Activated CD4-positive, alpha-beta T cell treated with anti-CD3 and anti-CD28 coated beads, Interleukin-2, amount 10 ng/mL, durations not matched to agents 7 days and 5 days (primary cell): ENCODE measurements at regions not wholly inside any gene's neighbourhood (a gene's known extent, or its start where the extent isn't known, plus 50 kb on each side); places are given as distances from the start of the nearest gene placed in this dataset.
A peak's percentile ranks its signal among the peaks of the same experiment; 100 is the strongest.

Experiments
- CTCF ChIA-PET: fragments of 350-600 bp; sonication (Branson Sonifier 250); formaldehyde crosslinking; loops from one replicate; lab custom pipeline; 2021; ENCODE audit warnings: antibody characterized with exemption; lab: Charles Lee
- POLR2A ChIA-PET: fragments of 350-600 bp; sonication (Branson Sonifier 250); formaldehyde crosslinking; loops from one replicate; lab custom pipeline; 2021; ENCODE audit warnings: antibody characterized with exemption; lab: Charles Lee
- DNase-seq: peaks from one replicate; pipeline ENCODE4 v3.0.0-alpha.2; 2020
- H3K27ac Mint-ChIP-seq: one replicate; pipeline ENCODE4 v1.8.0; 2021; ENCODE audit warnings: mild to moderate bottlenecking, moderate library complexity, mixed read lengths
- H3K27me3 Mint-ChIP-seq: one replicate; pipeline ENCODE4 v1.8.0; 2021; ENCODE audit warnings: mixed read lengths
- H3K36me3 Mint-ChIP-seq: one replicate; pipeline ENCODE4 v1.8.0; 2021; ENCODE audit warnings: low read depth, mixed read lengths
- H3K4me1 Mint-ChIP-seq: one replicate; pipeline ENCODE4 v1.8.0; 2021; ENCODE audit warnings: mixed read lengths
- H3K4me3 Mint-ChIP-seq: one replicate; pipeline ENCODE4 v1.8.0; 2021; ENCODE audit warnings: mild to moderate bottlenecking, moderate library complexity, mixed read lengths
- H3K9me3 Mint-ChIP-seq: one replicate; pipeline ENCODE4 v1.8.0; 2021; ENCODE audit warnings: mixed read lengths

- no peak for DNase-seq
- CTCF ChIA-PET: interaction anchor here (0.6 kb wide), 1 partner anchor 275 kb away, joined by 3 read pairs; no protein-coding TSS in a partner anchor
- Mint-ChIP-seq H3K9me3 (no peaks in the 10 kb centered on the region), H3K27ac (no peak overlapping the region), H3K27me3 (no peaks in the 10 kb centered on the region), H3K4me3 (no peak overlapping the region), H3K36me3 (no peaks in the 10 kb centered on the region), H3K4me1 (no peaks in the 10 kb centered on the region)
- POLR2A ChIA-PET: no interaction called here
These were observed 496.8 kb upstream of the SOX5 start for GRCh38 chr12:24446287-24446686.

DNA sequence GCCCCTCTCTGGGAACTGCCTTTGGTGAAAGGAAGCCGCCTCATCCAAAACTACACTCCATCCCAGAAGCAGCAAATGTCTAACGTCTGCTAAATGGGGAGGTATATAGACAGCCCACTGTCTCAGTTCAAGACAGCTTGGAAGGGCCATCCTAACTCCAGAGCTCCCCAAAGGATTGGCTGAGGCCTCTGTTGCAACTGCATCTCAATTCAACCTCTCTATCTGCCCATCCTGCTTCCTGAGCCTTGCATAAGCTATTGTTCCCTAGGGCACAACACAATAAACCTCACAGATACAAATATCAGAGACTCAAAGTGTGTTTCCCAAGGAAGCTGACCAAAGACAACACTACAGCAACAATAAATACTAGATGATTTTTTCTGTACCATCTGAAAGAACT, 495.2 kb upstream of the SOX5 start:
- Mint-ChIP-seq H3K36me3 (no peaks in the 10 kb centered on the region), H3K27ac (no peak overlapping the region), H3K4me1 (no peaks in the 10 kb centered on the region), H3K27me3 (no peaks in the 10 kb centered on the region), H3K9me3 (no peaks in the 10 kb centered on the region), H3K4me3 (no peak overlapping the region)
- no peak for DNase-seq
- ChIA-PET POLR2A (no interaction called here), CTCF (interaction anchor here (1.0 kb wide), 1 partner anchor 12 kb away, joined by 3 read pairs; no protein-coding TSS in a partner anchor)

- POLR2A ChIA-PET: no interaction called here
- H3K27me3 Mint-ChIP-seq: no peaks in the 10 kb centered on the region
- peaks cover 2% of the 10 kb centered on the region for H3K9me3 Mint-ChIP-seq
- no peaks in the 10 kb centered on the region for H3K36me3 Mint-ChIP-seq
- no peaks in the 10 kb centered on the region for H3K4me1 Mint-ChIP-seq
- no peak for DNase-seq
- CTCF ChIA-PET: no interaction called here
- H3K27ac Mint-ChIP-seq: no peak overlapping the region
- H3K4me3 Mint-ChIP-seq: no peak overlapping the region
These were observed 492.0 kb upstream of the SOX5 start for GRCh38 chr12:24441458-24441857.

- peaks cover 2% of the 10 kb centered on the region for H3K27me3 Mint-ChIP-seq
- DNase-seq: no peak
- peaks cover 2% of the 10 kb centered on the region for H3K9me3 Mint-ChIP-seq
- H3K4me3 Mint-ChIP-seq: no peak overlapping the region
- CTCF ChIA-PET: no interaction called here
- H3K4me1 Mint-ChIP-seq: no peaks in the 10 kb centered on the region
- no peaks in the 10 kb centered on the region for H3K36me3 Mint-ChIP-seq
- POLR2A ChIA-PET: no interaction called here
- H3K27ac Mint-ChIP-seq: no peak overlapping the region
These were observed 487.2 kb upstream of the SOX5 start for GRCh38 chr12:24436667-24437066.

DNA sequence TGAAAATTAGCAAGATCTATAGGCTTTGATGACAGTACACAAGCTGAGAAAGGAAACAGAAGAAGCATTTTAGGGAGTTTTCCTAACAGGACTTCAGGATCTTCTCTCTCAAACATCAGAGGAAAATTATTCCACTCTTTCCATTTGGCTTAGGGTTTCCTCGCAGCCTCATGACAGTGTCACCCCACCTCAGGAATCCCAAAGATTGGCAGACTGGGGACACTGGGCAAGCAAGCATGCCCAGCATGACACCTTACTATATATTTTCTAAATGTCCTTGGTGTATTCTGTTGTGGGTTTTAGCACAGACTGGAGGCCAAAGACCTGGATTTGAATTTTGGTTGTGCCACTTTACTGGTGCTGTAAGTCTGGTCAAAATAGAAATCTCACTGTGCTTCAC, 482.4 kb upstream of the SOX5 start:
- CTCF ChIA-PET: no interaction called here
- H3K4me1 Mint-ChIP-seq: no peaks in the 10 kb centered on the region
- POLR2A ChIA-PET: no interaction called here
- H3K36me3 Mint-ChIP-seq: no peaks in the 10 kb centered on the region
- H3K4me3 Mint-ChIP-seq: no peak overlapping the region
- no peaks in the 10 kb centered on the region for H3K9me3 Mint-ChIP-seq
- no peak overlapping the region for H3K27ac Mint-ChIP-seq
- no peak for DNase-seq
- peaks cover 2% of the 10 kb centered on the region for H3K27me3 Mint-ChIP-seq

DNA sequence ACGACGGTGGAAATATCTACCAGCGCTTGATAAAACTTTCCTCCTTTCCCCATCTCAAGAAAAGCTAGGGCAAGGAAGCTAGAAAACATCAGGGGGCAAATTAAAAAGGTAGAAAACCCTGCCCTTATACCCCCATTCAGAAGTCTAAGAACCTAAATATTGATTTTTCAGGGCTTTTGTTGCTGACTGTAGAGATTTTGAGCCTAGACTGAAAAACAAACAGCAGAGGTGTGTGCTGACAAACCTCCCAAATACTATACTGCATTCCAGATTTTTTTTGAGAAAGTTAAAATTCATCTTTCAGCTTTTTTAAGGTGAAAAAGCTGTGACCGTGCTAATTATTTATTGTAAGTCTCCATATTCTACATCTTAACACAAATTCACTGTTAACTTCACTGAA, 478.3 kb upstream of the SOX5 start:
- peaks cover 13% of the 10 kb centered on the region for H3K4me1 Mint-ChIP-seq
- ChIA-PET POLR2A (no interaction called here), CTCF (interaction anchor here (1.5 kb wide), 1 partner anchor 10 kb away, joined by 4 read pairs; no protein-coding TSS in a partner anchor)
- H3K27ac Mint-ChIP-seq: no peak overlapping the region
- H3K9me3 Mint-ChIP-seq: no peaks in the 10 kb centered on the region
- H3K4me3 Mint-ChIP-seq: no peak overlapping the region
- no peaks in the 10 kb centered on the region for H3K27me3 Mint-ChIP-seq
- H3K36me3 Mint-ChIP-seq: no peaks in the 10 kb centered on the region
- DNase-seq: no peak

GRCh38 chr12:24425601-24425970, 476.1 kb upstream of the SOX5 start:
- no peak overlapping the region for H3K4me3 Mint-ChIP-seq
- CTCF ChIA-PET: no interaction called here
- H3K27ac Mint-ChIP-seq: no peak overlapping the region
- H3K27me3 Mint-ChIP-seq: no peaks in the 10 kb centered on the region
- H3K4me1 Mint-ChIP-seq: peaks cover 13% of the 10 kb centered on the region
- no peak for DNase-seq
- H3K36me3 Mint-ChIP-seq: no peaks in the 10 kb centered on the region
- POLR2A ChIA-PET: no interaction called here
- no peaks in the 10 kb centered on the region for H3K9me3 Mint-ChIP-seq

DNA sequence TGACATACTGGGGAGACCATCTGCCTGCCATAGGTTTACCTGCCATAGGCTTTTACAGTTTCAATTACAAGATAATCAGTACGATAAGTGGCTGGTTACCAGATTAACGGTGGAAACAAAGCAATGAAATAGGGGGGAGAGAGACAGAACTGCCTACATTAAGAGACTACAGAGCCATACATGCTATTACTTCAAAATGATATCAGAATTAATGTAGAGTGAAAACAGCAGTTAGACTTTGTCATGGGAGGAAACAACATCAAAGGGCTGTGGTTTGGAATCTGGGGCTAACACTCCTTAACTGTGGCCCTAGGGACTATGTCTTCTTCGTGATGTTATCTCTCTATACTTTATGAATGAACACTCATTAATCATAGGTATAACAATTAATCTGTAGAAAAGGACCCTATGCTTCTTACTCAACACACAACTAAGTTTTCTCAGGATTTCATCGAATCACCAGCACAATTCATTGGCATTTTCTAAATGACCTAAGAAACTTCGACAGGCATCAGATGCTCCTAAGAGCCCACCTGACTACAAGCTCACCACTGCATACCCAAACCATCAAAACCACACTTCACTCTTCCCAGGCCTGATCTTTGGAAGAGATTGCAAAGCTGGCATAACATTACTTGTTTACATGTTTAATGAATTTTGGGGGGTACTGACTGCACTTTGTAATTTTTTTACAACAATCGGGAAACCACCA, 475.6 kb upstream of the SOX5 start:
- Mint-ChIP-seq H3K9me3 (no peaks in the 10 kb centered on the region), H3K27me3 (no peaks in the 10 kb centered on the region), H3K36me3 (no peaks in the 10 kb centered on the region), H3K27ac (no peak overlapping the region), H3K4me3 (no peak overlapping the region), H3K4me1 (peaks cover 13% of the 10 kb centered on the region)
- ChIA-PET CTCF (interaction anchor here (0.6 kb wide), 1 partner anchor 300 kb away, joined by 3 read pairs; no protein-coding TSS in a partner anchor), POLR2A (no interaction called here)
- peak; percentile 6 for DNase-seq

GRCh38 chr12:24424376-24424775, 474.9 kb upstream of the SOX5 start:
- Mint-ChIP-seq H3K4me1 (peaks cover 13% of the 10 kb centered on the region), H3K27ac (no peak overlapping the region), H3K36me3 (no peaks in the 10 kb centered on the region), H3K4me3 (no peak overlapping the region), H3K27me3 (no peaks in the 10 kb centered on the region), H3K9me3 (no peaks in the 10 kb centered on the region)
- ChIA-PET CTCF (no interaction called here), POLR2A (no interaction called here)
- no peak for DNase-seq

DNA sequence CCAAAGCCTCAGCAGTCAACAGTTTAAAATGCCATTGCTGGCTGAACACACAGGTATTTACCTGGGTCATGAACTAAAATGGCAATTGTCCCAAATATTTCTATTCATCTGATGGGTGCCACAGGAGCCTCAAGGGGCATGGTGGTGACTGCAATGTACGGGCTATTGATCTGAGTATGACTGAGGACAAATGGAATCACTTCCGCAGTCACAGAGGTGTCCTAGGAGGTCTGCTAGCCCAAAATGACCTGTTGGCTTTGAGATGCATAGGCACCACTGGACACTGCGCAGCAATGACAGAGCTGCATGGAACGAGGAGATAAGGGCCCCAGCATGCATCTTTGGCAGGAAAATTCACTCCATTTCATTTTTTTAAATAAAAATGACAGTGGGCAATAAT, 474.1 kb upstream of the SOX5 start:
- CTCF ChIA-PET: no interaction called here
- Mint-ChIP-seq H3K9me3 (no peaks in the 10 kb centered on the region), H3K4me1 (peaks cover 13% of the 10 kb centered on the region)

DNA sequence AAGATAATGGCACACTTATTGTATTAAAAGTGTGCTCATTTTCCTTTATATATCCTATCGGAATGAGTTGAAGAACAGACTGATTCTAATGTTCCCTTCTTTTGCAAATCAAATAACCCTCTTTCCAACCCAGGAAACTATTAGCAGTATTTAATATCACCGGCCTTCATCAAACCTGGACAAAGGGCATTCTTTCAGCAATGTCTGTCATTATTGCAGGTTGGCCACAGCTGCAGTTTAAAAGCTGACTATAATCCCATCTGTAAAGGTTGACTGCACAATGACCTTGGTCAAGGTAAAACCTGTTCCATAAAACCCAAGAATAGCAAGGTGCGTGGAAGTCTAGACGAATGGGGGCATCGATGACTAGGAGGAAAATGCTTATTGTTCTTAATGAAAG, 472.3 kb upstream of the SOX5 start:
- Mint-ChIP-seq H3K9me3 (no peaks in the 10 kb centered on the region), H3K4me1 (peaks cover 13% of the 10 kb centered on the region), H3K27ac (no peak overlapping the region), H3K27me3 (no peaks in the 10 kb centered on the region), H3K4me3 (no peak overlapping the region), H3K36me3 (no peaks in the 10 kb centered on the region)
- DNase-seq: no peak
- ChIA-PET POLR2A (no interaction called here), CTCF (no interaction called here)

More for the DNA sequence above, 474.1 kb upstream of the SOX5 start:
- Mint-ChIP-seq H3K27me3 (no peaks in the 10 kb centered on the region), H3K4me3 (no peak overlapping the region), H3K27ac (no peak overlapping the region), H3K36me3 (no peaks in the 10 kb centered on the region)
- no peak for DNase-seq
- POLR2A ChIA-PET: no interaction called here

DNA sequence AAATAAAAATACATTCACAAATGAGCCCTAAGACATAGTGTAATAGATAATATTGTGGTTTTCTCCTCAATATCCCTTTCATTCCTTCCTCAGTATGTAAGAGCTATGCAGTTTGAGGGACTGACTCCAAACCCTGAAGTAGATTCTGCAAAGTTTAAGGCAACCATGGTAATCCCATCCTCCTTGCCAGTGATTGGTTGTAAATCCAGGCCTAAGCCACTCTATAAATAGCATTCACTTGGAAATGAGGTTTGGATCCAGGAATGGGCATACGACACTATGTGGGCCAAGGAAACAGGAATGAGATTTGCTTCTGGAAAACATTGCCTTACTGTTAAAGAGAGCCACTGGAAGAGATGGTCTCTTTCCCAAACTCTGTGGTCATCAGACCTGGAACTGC, 468.7 kb upstream of the SOX5 start:
- no peaks in the 10 kb centered on the region for H3K4me1 Mint-ChIP-seq
- DNase-seq: no peak
- no peaks in the 10 kb centered on the region for H3K9me3 Mint-ChIP-seq
- no peaks in the 10 kb centered on the region for H3K36me3 Mint-ChIP-seq
- H3K27ac Mint-ChIP-seq: no peak overlapping the region
- CTCF ChIA-PET: interaction anchor here (2.1 kb wide), 1 partner anchor 10 kb away, joined by 4 read pairs; no protein-coding TSS in a partner anchor
- no peak overlapping the region for H3K4me3 Mint-ChIP-seq
- H3K27me3 Mint-ChIP-seq: peaks cover 2% of the 10 kb centered on the region
- POLR2A ChIA-PET: no interaction called here

- H3K4me1 Mint-ChIP-seq: no peaks in the 10 kb centered on the region
- ChIA-PET CTCF (no interaction called here), POLR2A (no interaction called here)
- no peaks in the 10 kb centered on the region for H3K9me3 Mint-ChIP-seq
- H3K36me3 Mint-ChIP-seq: no peaks in the 10 kb centered on the region
- H3K4me3 Mint-ChIP-seq: no peak overlapping the region
- H3K27me3 Mint-ChIP-seq: peaks cover 4% of the 10 kb centered on the region
- no peak overlapping the region for H3K27ac Mint-ChIP-seq
- no peak for DNase-seq
These were observed 467.1 kb upstream of the SOX5 start for GRCh38 chr12:24416423-24417109.
